ENCODE measurements at regions not wholly inside any gene's neighbourhood (a gene's known extent, or its start where the extent isn't known, plus 50 kb on each side); places are given as distances from the start of the nearest gene placed in this dataset.
A peak's percentile ranks its signal among the peaks of the same experiment; 100 is the strongest.

DNA sequence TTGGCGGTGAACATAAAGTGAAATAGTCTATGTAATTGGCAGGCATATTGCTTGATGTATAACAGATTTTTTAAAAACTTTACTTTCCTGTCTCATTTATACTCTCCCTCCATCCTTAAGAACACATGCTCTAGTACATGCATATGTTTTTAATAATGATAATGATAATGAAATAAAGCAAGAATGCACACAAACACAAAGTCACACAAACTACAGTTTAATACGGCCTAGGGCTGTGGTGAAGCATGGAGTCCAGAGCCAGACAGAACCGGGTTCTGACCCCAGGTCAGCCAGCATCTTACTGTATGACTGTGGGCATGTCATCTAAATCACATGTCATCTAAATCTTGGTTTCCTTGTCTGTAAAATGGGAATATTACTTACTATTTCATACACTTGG lies 324.9 kb upstream of the NFIA start:
- TF ChIP-seq RARB (CRISPR knock-in tag; IDR thresholded peaks at IDR 0.05) (no peak), TCF4 (CRISPR knock-in tag; IDR thresholded peaks at IDR 0.05; ENCODE audit: borderline replicate concordance) (peak; percentile 75)
- TF ChIP-seq, protein P1, sequence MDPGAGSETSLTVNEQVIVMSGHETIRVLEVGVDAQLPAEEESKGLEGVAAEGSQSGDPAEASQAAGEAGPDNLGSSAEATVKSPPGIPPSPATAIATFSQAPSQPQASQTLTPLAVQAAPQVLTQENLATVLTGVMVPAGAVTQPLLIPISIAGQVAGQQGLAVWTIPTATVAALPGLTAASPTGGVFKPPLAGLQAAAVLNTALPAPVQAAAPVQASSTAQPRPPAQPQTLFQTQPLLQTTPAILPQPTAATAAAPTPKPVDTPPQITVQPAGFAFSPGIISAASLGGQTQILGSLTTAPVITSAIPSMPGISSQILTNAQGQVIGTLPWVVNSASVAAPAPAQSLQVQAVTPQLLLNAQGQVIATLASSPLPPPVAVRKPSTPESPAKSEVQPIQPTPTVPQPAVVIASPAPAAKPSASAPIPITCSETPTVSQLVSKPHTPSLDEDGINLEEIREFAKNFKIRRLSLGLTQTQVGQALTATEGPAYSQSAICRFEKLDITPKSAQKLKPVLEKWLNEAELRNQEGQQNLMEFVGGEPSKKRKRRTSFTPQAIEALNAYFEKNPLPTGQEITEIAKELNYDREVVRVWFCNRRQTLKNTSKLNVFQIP (CRISPR knock-in tag; IDR thresholded peaks at IDR 0.05; ENCODE audit: borderline replicate concordance, low read depth) = no peak
- no peak for ATAC-seq

DNA sequence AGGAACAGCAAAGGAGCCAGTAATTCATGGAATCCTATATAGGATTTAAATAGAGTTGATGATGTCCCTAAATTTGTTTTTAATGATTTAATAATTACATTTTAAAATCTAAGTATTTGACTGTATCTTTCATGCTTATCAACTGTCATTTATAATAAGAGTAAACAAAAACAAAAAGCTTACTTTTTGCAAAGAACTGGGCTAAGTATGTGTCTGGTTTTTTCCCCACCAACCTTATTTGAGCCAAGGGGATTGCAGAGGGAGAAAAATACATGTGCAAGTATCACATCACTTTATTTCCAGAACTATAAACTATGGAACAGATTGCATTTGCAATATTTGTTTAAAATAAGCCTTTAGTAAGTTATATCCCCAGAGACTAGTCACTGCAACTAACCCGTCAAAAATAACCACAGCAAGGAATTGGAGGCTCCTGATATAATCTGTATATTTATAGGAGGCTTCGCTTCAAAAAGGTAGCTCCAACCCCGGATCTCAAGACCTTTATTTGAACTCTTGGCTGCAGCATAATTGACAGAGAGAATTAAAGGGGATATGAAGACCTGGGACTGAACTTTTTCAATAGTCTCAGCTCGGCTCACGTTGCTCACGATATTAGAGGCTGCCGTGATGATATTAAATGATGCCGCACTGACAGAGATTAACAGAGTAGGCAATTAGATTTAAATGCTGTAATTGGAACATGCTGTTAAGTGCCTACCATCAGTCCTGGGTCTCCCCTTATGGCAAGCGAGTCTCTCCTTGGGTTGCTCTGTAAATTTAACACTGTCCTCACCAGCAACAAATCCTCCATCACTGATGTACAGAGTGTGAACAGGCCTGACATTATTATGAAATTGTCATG lies 329.1 kb upstream of the NFIA start:
- TF ChIP-seq SNAI2 (CRISPR knock-in tag; IDR thresholded peaks at IDR 0.05) (peak; percentile 15; the same call in 1 of the 2 replicates), ISL1 (CRISPR knock-in tag; IDR thresholded peaks at IDR 0.05) (peak; percentile 39), ZNF8 (CRISPR knock-in tag; IDR thresholded peaks at IDR 0.05) (no peak; the same call in 1 of the 2 replicates), ZFP30 (CRISPR knock-in tag; IDR thresholded peaks at IDR 0.05) (no peak), RARB (CRISPR knock-in tag; IDR thresholded peaks at IDR 0.05) (no peak), GLIS3 (CRISPR knock-in tag; IDR thresholded peaks at IDR 0.05) (peak; percentile 28; the same call in 1 of the 2 replicates), ESRRG (CRISPR knock-in tag; IDR thresholded peaks at IDR 0.05) (no peak), ZC3H10 (CRISPR knock-in tag; IDR thresholded peaks at IDR 0.05) (no peak), BACH2 (CRISPR knock-in tag; IDR thresholded peaks at IDR 0.05; ENCODE audit: borderline replicate concordance) (no peak), OSR1 (CRISPR knock-in tag; IDR thresholded peaks at IDR 0.05) (no peak), ZNF70 (CRISPR knock-in tag; IDR thresholded peaks at IDR 0.05) (peak; percentile 18; the same call in 1 of the 2 replicates), PPARA (CRISPR knock-in tag; IDR thresholded peaks at IDR 0.05; ENCODE audit: borderline replicate concordance) (0 out of 2 replicates have a peak, but pooled peaks have one; percentile 10), TCF4 (CRISPR knock-in tag; IDR thresholded peaks at IDR 0.05; ENCODE audit: borderline replicate concordance) (peak; percentile 92), CSDC2 (CRISPR knock-in tag; IDR thresholded peaks at IDR 0.05) (no peak), ZNF565 (CRISPR knock-in tag; conservative IDR thresholded peaks at IDR 0.05; ENCODE audit: low read depth) (no peak), ARNTL (CRISPR knock-in tag; IDR thresholded peaks at IDR 0.05; ENCODE audit: borderline replicate concordance, low read depth) (0 out of 2 replicates have a peak, but pooled peaks have one; percentile 18), ZFP3 (CRISPR knock-in tag; IDR thresholded peaks at IDR 0.05) (0 out of 2 replicates have a peak, but pooled peaks have one; percentile 36), TOX (CRISPR knock-in tag; IDR thresholded peaks at IDR 0.05; ENCODE audit: borderline replicate concordance) (no peak)
- TF ChIP-seq, protein P2, sequence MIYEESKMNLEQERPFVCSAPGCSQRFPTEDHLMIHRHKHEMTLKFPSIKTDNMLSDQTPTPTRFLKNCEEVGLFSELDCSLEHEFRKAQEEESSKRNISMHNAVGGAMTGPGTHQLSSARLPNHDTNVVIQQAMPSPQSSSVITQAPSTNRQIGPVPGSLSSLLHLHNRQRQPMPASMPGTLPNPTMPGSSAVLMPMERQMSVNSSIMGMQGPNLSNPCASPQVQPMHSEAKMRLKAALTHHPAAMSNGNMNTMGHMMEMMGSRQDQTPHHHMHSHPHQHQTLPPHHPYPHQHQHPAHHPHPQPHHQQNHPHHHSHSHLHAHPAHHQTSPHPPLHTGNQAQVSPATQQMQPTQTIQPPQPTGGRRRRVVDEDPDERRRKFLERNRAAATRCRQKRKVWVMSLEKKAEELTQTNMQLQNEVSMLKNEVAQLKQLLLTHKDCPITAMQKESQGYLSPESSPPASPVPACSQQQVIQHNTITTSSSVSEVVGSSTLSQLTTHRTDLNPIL (CRISPR knock-in tag; IDR thresholded peaks at IDR 0.05; ENCODE audit: low read depth) = peak; percentile 37; the same call in 1 of the 2 replicates
- TF ChIP-seq, protein P3, sequence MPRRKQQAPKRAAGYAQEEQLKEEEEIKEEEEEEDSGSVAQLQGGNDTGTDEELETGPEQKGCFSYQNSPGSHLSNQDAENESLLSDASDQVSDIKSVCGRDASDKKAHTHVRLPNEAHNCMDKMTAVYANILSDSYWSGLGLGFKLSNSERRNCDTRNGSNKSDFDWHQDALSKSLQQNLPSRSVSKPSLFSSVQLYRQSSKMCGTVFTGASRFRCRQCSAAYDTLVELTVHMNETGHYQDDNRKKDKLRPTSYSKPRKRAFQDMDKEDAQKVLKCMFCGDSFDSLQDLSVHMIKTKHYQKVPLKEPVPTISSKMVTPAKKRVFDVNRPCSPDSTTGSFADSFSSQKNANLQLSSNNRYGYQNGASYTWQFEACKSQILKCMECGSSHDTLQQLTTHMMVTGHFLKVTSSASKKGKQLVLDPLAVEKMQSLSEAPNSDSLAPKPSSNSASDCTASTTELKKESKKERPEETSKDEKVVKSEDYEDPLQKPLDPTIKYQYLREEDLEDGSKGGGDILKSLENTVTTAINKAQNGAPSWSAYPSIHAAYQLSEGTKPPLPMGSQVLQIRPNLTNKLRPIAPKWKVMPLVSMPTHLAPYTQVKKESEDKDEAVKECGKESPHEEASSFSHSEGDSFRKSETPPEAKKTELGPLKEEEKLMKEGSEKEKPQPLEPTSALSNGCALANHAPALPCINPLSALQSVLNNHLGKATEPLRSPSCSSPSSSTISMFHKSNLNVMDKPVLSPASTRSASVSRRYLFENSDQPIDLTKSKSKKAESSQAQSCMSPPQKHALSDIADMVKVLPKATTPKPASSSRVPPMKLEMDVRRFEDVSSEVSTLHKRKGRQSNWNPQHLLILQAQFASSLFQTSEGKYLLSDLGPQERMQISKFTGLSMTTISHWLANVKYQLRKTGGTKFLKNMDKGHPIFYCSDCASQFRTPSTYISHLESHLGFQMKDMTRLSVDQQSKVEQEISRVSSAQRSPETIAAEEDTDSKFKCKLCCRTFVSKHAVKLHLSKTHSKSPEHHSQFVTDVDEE (CRISPR knock-in tag; IDR thresholded peaks at IDR 0.05) = peak; percentile 96
- TF ChIP-seq, protein P4, sequence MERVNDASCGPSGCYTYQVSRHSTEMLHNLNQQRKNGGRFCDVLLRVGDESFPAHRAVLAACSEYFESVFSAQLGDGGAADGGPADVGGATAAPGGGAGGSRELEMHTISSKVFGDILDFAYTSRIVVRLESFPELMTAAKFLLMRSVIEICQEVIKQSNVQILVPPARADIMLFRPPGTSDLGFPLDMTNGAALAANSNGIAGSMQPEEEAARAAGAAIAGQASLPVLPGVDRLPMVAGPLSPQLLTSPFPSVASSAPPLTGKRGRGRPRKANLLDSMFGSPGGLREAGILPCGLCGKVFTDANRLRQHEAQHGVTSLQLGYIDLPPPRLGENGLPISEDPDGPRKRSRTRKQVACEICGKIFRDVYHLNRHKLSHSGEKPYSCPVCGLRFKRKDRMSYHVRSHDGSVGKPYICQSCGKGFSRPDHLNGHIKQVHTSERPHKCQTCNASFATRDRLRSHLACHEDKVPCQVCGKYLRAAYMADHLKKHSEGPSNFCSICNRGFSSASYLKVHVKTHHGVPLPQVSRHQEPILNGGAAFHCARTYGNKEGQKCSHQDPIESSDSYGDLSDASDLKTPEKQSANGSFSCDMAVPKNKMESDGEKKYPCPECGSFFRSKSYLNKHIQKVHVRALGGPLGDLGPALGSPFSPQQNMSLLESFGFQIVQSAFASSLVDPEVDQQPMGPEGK (CRISPR knock-in tag; IDR thresholded peaks at IDR 0.05; ENCODE audit: borderline replicate concordance) = no peak
- TF ChIP-seq, protein P1 (CRISPR knock-in tag; IDR thresholded peaks at IDR 0.05; ENCODE audit: borderline replicate concordance, low read depth) = no peak
- TF ChIP-seq, protein P5, sequence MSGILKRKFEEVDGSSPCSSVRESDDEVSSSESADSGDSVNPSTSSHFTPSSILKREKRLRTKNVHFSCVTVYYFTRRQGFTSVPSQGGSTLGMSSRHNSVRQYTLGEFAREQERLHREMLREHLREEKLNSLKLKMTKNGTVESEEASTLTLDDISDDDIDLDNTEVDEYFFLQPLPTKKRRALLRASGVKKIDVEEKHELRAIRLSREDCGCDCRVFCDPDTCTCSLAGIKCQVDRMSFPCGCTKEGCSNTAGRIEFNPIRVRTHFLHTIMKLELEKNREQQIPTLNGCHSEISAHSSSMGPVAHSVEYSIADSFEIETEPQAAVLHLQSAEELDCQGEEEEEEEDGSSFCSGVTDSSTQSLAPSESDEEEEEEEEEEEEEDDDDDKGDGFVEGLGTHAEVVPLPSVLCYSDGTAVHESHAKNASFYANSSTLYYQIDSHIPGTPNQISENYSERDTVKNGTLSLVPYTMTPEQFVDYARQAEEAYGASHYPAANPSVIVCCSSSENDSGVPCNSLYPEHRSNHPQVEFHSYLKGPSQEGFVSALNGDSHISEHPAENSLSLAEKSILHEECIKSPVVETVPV (CRISPR knock-in tag; IDR thresholded peaks at IDR 0.05) = no peak
- no peak; the same call in 2 of the 3 replicates for ATAC-seq
